Superior temporal gyrus (tissue), 1 donor: ENCODE measurements at regions not wholly inside any gene's neighbourhood (a gene's known extent, or its start where the extent isn't known, plus 50 kb on each side); places are given as distances from the start of the nearest gene placed in this dataset.

Experiments
- DNase-seq: peaks from one replicate; pipeline ENCODE4 v3.0.0-alpha.2; 2016; ENCODE audit errors: extremely low spot score

DNA sequence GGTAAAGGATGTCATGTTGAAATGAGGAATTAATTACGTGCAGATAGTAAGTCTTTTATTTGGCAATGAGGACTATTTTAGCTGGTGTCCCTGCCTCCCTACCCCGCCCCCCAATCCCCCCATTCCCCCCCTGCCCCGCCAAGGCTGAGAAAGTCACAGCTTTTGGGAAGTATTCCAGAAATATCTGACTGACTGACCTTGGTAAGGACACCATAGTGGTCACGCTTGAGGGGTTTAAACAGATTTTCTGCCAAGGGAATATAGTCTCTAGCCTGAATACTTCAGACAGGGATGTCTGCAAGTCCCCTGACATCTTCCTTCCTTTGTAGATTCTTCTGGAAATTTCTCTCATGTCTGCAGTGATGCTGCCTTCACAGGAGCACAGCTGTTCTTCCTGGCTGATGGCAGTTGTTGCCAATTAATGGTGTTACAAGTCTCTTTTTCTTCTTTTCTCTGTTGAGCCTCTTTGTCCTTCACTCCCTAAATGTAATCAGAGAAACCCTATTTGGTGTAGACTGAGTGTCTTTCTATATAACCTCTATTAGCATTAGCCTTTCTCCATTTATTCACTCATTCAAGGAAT is 53.7 kb upstream of the MGAT5 start:
- DNase-seq, result no peak

DNA sequence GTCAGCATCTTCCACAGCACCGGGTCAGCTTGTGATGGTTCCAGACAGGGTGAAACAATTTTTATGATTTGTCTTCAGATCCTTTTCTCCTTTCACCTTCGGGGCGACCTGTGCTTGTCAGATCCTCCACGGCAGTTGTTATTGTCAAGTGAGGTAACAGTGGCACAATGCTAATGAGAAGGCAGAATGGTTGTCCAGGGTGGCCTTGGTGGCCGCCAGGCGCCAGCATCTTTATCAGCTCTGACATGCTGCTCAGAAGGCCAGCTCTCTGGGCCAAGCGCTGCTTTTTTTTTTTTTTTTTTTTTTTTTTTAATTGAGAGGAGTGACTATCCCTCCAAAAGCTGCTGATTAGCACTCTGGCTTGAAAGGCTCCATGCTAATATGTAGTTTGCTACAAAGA is 52.3 kb upstream of the MGAT5 start:
- DNase-seq, result no peak

DNA sequence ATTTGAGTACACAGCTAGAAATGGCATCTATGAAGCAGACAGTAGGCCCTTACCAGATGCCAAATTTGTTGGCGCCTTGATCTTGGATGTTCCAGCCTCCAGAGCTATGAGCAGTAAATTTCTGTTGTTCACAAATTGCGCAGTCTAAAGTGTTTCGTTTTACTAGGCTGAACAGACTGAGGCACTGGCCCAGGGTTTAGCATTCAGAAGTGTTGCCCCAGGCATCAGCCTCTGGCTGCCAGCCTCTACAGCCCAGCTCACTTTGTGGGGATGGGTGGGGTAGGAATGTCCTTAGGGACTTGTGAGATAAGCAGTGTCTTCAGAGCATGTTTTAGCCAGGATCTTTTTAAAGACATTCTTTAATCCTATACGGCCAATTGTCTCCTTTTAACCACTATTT is 51.5 kb upstream of the MGAT5 start:
- DNase-seq, result no peak

DNA sequence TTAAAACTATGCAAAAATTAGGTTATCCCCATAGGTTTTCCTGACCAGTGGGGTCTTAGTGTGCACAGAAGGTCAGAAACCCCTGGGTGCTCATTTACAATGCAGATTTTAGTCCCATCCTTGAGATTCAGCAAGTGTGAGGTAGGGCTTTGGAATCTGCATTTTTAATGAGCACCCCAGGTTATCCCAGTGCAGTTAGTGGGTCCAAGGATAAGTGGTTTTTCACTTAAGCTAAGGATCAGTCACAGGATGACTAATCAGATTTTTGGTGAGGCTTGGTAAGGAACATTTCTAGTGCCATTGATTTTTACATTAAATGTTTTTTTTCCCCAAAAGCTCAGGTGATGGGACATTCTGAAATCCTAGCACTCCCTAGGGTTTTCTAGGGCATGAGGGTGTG is 50.7 kb upstream of the MGAT5 start:
- no peak for DNase-seq
